Hematopoietic multipotent progenitor cell treated with erythropoietin and hydrocortisone succinate and interleukin-3 and kit ligand, for 8 days (in vitro differentiated cells): ENCODE measurements at regions not wholly inside any gene's neighbourhood (a gene's known extent, or its start where the extent isn't known, plus 50 kb on each side); places are given as distances from the start of the nearest gene placed in this dataset.
"Not testable (repeated sequence)": the region's sequence is repeated elsewhere in the genome, so short reads cannot be mapped to it uniquely, and the experiment has no call there.

Source experiments
- DNase-seq: peaks from one replicate; pipeline ENCODE4 v3.0.0-alpha.2; 2015

DNA sequence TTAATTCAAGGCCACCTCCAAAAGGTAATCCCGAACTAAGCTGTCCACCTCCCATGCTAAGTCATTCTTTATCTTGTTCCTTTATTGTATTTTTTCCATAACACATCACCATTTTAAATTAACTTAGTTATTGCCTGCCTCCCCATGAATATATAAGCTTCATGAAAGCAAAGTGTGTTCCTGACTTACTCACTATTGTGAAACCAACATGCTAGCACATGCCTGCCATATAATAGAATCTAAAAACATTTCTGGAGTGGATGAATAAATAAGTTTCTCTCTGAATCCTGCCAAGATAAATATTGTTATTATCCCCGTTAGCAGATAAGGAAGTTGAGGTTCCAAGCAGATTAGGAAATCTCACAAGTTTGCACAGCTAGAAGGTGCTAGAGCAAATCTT is 98.7 kb upstream of the RRN3 start:
- DNase-seq = not testable (repeated sequence)

- DNase-seq = not testable (repeated sequence)
Measured at GRCh38 chr16:15192197-15192596, 98.1 kb upstream of the RRN3 start.

DNA sequence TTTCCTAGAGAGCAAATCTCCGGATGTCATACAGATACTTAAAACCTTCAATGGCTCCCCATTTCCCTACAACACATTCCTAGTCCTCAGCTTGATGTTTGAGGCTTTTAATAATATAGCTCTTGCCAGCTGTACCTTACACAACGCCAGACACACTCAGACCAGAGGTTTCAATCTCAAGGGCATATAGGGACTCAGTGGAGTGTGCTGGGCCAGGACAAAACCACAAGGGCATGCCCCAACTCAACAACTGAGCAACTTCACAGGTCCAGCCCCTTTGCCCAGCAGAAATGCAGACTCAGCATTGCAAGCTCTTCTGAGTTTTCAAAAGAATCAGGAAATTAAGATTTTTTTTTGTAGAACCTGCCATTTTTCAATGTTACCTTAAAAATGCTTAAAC is 95.4 kb upstream of the RRN3 start:
- not testable (repeated sequence) for DNase-seq
